ENCODE measurements at regions not wholly inside any gene's neighbourhood (a gene's known extent, or its start where the extent isn't known, plus 50 kb on each side); places are given as distances from the start of the nearest gene placed in this dataset.

- no peaks in the 10 kb centered on the region for H3K9me3 ChIP-seq
- H3K4me3 ChIP-seq: no peak overlapping the region
- no peaks in the 10 kb centered on the region for H3K36me3 ChIP-seq (ENCODE audit: low read depth, missing control alignments)
- H3K27ac ChIP-seq: no peak overlapping the region
- no peak for DNase-seq
- intact Hi-C loops (cut with DNase I; ENCODE audit: low total_unique reads): no loop called here
- WGBS, 2 donors: 67 to 72% methylated on average over 5 of the region's 5 CpGs
- TF ChIP-seq CTCF (IDR thresholded peaks at IDR 0.05) (no peak), POLR2A (IDR thresholded peaks at IDR 0.05) (no peak)
- H3K27me3 ChIP-seq: no peaks in the 10 kb centered on the region
- H3K4me1 ChIP-seq: no peaks in the 10 kb centered on the region
These were observed 263.0 kb upstream of the CCL2 start for GRCh38 chr17:33992113-33992512.

DNA sequence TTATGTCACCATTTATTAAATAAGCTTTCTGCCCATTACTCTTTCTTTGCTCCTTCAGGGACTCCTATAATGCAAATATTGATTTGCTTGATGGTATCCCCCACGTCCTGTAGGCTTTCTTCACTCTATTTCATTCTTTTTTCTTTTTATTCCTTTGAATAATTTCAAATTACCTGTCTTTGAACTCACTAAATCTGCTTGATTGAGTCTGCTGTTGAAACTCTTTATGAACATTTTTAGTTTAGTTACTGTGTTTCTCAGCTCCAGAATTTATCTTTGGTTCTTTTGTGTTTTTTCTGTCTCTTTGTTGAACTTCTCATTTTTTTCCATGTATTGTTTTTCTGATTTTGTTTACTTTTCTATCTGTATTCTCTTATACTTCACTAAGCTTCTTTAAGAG lies 254.4 kb upstream of the CCL2 start:
- no peak for TF ChIP-seq CTCF (IDR thresholded peaks at IDR 0.05)
- no peak for TF ChIP-seq POLR2A (IDR thresholded peaks at IDR 0.05)
- H3K27ac ChIP-seq: no peak overlapping the region
- H3K4me3 ChIP-seq: no peak overlapping the region
- H3K4me1 ChIP-seq: no peaks in the 10 kb centered on the region
- intact Hi-C loops (cut with DNase I; ENCODE audit: low total_unique reads): no loop called here
- no peak for DNase-seq
- H3K27me3 ChIP-seq: no peaks in the 10 kb centered on the region
- H3K36me3 ChIP-seq (ENCODE audit: low read depth, missing control alignments): no peaks in the 10 kb centered on the region
- no peaks in the 10 kb centered on the region for H3K9me3 ChIP-seq
- WGBS, 2 donors: 43 to 48% methylated on average over 1 of the region's 1 CpG

- intact Hi-C loops (cut with DNase I; ENCODE audit: low total_unique reads): no loop called here
- no peak for DNase-seq
- Histone ChIP-seq H3K9me3 (no peaks in the 10 kb centered on the region), H3K4me3 (no peak overlapping the region), H3K27me3 (no peaks in the 10 kb centered on the region), H3K36me3 (ENCODE audit: low read depth, missing control alignments) (no peaks in the 10 kb centered on the region), H3K4me1 (no peaks in the 10 kb centered on the region), H3K27ac (no peak overlapping the region)
- TF ChIP-seq CTCF (IDR thresholded peaks at IDR 0.05) (no peak), POLR2A (IDR thresholded peaks at IDR 0.05) (no peak)
- 88 to 100% methylated on average over 1 to 2 of the region's 2 CpGs for WGBS, 2 donors
These were observed 253.8 kb upstream of the CCL2 start for GRCh38 chr17:34001246-34001645.

GRCh38 chr17:34006126-34006525 lies 249.0 kb upstream of the CCL2 start:
- WGBS, 2 donors: 70 to 71% methylated on average over 3 of the region's 3 CpGs
- Histone ChIP-seq H3K4me1 (no peaks in the 10 kb centered on the region), H3K4me3 (no peak overlapping the region), H3K9me3 (no peaks in the 10 kb centered on the region), H3K36me3 (ENCODE audit: low read depth, missing control alignments) (no peaks in the 10 kb centered on the region), H3K27me3 (no peaks in the 10 kb centered on the region), H3K27ac (no peak overlapping the region)
- DNase-seq: no peak
- no peak for TF ChIP-seq CTCF (IDR thresholded peaks at IDR 0.05)
- TF ChIP-seq POLR2A (IDR thresholded peaks at IDR 0.05): no peak
- intact Hi-C loops (cut with DNase I; ENCODE audit: low total_unique reads): no loop called here

GRCh38 chr17:34008125-34008524 lies 247.0 kb upstream of the CCL2 start:
- WGBS, 2 donors: 85 to 92% methylated on average over 1 of the region's 1 CpG
- no peaks in the 10 kb centered on the region for H3K4me1 ChIP-seq
- H3K36me3 ChIP-seq (ENCODE audit: low read depth, missing control alignments): no peaks in the 10 kb centered on the region
- no peak for DNase-seq
- TF ChIP-seq POLR2A (IDR thresholded peaks at IDR 0.05) (no peak), CTCF (IDR thresholded peaks at IDR 0.05) (no peak)
- no peaks in the 10 kb centered on the region for H3K9me3 ChIP-seq
- intact Hi-C loops (cut with DNase I; ENCODE audit: low total_unique reads): no loop called here
- no peak overlapping the region for H3K27ac ChIP-seq
- H3K27me3 ChIP-seq: no peaks in the 10 kb centered on the region
- H3K4me3 ChIP-seq: no peak overlapping the region

Data from testis (tissue), 2 donors.